ENCODE measurements at regions not wholly inside any gene's neighbourhood (a gene's known extent, or its start where the extent isn't known, plus 50 kb on each side); places are given as distances from the start of the nearest gene placed in this dataset.

GRCh38 chr1:186574926-186575325, 105.3 kb downstream of the PTGS2 start:
- Histone ChIP-seq H3K4me2 (ENCODE audit: unreplicated experiment) (peak overlapping the region; percentile 7), H3K79me2 (ENCODE audit: insufficient read depth) (no peaks in the 10 kb centered on the region), H3K4me1 (ENCODE audit: insufficient read depth) (peaks cover 21% of the 10 kb centered on the region), H3K27ac (no peak overlapping the region), H3K9me2 (ENCODE audit: insufficient read depth) (no peaks in the 10 kb centered on the region), H3F3A (ENCODE audit: insufficient read depth) (peaks cover 22% of the 10 kb centered on the region), H3K9ac (no peak overlapping the region), H3K9me3 (ENCODE audit: low read depth) (no peaks in the 10 kb centered on the region), H2AFZ (no peak overlapping the region), H3K36me3 (ENCODE audit: low read depth) (no peaks in the 10 kb centered on the region), H3K4me3 (no peak overlapping the region), H3K27me3 (replicated peaks; ENCODE audit: insufficient read depth) (no peaks in the 10 kb centered on the region), H4K20me1 (ENCODE audit: insufficient read depth) (no peaks in the 10 kb centered on the region)
- in situ Hi-C loops (cut with MboI), result no loop called here
- DNase-seq, result peak; percentile 21
- TF ChIP-seq EZH2phosphoT487 (IDR thresholded peaks at IDR 0.05; ENCODE audit: insufficient read depth, low read depth), result no peak
- WGBS, 2 experiments (ENCODE audit: low coverage in 1 of 2, low lambda C conversion rate in 2 of 2, missing lambda C conversion rate in 2 of 2), result 77 to 80% methylated on average over 1 of the region's 1 CpG

GRCh38 chr1:186572509-186572908, 107.7 kb downstream of the PTGS2 start:
- TF ChIP-seq EZH2 (IDR thresholded peaks at IDR 0.05; ENCODE audit: insufficient read depth, poor library complexity, severe bottlenecking), result no peak
- no peak for TF ChIP-seq EZH2phosphoT487 (IDR thresholded peaks at IDR 0.05; ENCODE audit: insufficient read depth, low read depth)
- no peak overlapping the region for H3K4me2 ChIP-seq (ENCODE audit: unreplicated experiment)
- no peak overlapping the region for H3K27ac ChIP-seq
- H2AFZ ChIP-seq, result no peak overlapping the region
- peaks cover 23% of the 10 kb centered on the region for H3K4me1 ChIP-seq (ENCODE audit: insufficient read depth)
- DNase-seq, result no peak
- no peaks in the 10 kb centered on the region for H4K20me1 ChIP-seq (ENCODE audit: insufficient read depth)
- H3K9me3 ChIP-seq (ENCODE audit: low read depth), result no peaks in the 10 kb centered on the region
- no peaks in the 10 kb centered on the region for H3K27me3 ChIP-seq (replicated peaks; ENCODE audit: insufficient read depth)
- 94 to 95% methylated on average over 3 of the region's 3 CpGs for WGBS, 2 experiments (ENCODE audit: low coverage in 1 of 2, low lambda C conversion rate in 2 of 2, missing lambda C conversion rate in 2 of 2)
- no peaks in the 10 kb centered on the region for H3K9me2 ChIP-seq (ENCODE audit: insufficient read depth)
- H3K36me3 ChIP-seq (ENCODE audit: low read depth), result no peaks in the 10 kb centered on the region
- no peak overlapping the region for H3K4me3 ChIP-seq
- peaks cover 22% of the 10 kb centered on the region for H3F3A ChIP-seq (ENCODE audit: insufficient read depth)
- in situ Hi-C loops (cut with MboI), result no loop called here
- H3K79me2 ChIP-seq (ENCODE audit: insufficient read depth), result no peaks in the 10 kb centered on the region
- no peak overlapping the region for H3K9ac ChIP-seq

- Histone ChIP-seq H3K9me3 (ENCODE audit: low read depth) (no peaks in the 10 kb centered on the region), H3K4me2 (ENCODE audit: unreplicated experiment) (no peak overlapping the region), H3K36me3 (ENCODE audit: low read depth) (no peaks in the 10 kb centered on the region), H2AFZ (no peak overlapping the region), H3K27ac (no peak overlapping the region), H3K4me3 (no peak overlapping the region), H3K27me3 (replicated peaks; ENCODE audit: insufficient read depth) (no peaks in the 10 kb centered on the region), H3F3A (ENCODE audit: insufficient read depth) (peaks cover 22% of the 10 kb centered on the region), H3K4me1 (ENCODE audit: insufficient read depth) (peaks cover 30% of the 10 kb centered on the region), H3K79me2 (ENCODE audit: insufficient read depth) (no peaks in the 10 kb centered on the region), H4K20me1 (ENCODE audit: insufficient read depth) (no peaks in the 10 kb centered on the region), H3K9ac (no peak overlapping the region), H3K9me2 (ENCODE audit: insufficient read depth) (no peaks in the 10 kb centered on the region)
- in situ Hi-C loops (cut with MboI), result no loop called here
- no peak for DNase-seq
- no peak for TF ChIP-seq EZH2 (IDR thresholded peaks at IDR 0.05; ENCODE audit: insufficient read depth, poor library complexity, severe bottlenecking)
- no peak for TF ChIP-seq EZH2phosphoT487 (IDR thresholded peaks at IDR 0.05; ENCODE audit: insufficient read depth, low read depth)
These were observed 108.5 kb downstream of the PTGS2 start for GRCh38 chr1:186571771-186572170.

- Histone ChIP-seq H3K4me3 (no peak overlapping the region), H3K36me3 (ENCODE audit: low read depth) (no peaks in the 10 kb centered on the region), H2AFZ (no peak overlapping the region), H4K20me1 (ENCODE audit: insufficient read depth) (no peaks in the 10 kb centered on the region), H3K27ac (no peak overlapping the region), H3K9ac (no peak overlapping the region), H3F3A (ENCODE audit: insufficient read depth) (peaks cover 12% of the 10 kb centered on the region), H3K4me2 (ENCODE audit: unreplicated experiment) (no peak overlapping the region), H3K27me3 (replicated peaks; ENCODE audit: insufficient read depth) (no peaks in the 10 kb centered on the region), H3K4me1 (ENCODE audit: insufficient read depth) (peaks cover 36% of the 10 kb centered on the region), H3K9me2 (ENCODE audit: insufficient read depth) (no peaks in the 10 kb centered on the region), H3K79me2 (ENCODE audit: insufficient read depth) (no peaks in the 10 kb centered on the region), H3K9me3 (ENCODE audit: low read depth) (no peaks in the 10 kb centered on the region)
- peak; percentile 11 for DNase-seq
- TF ChIP-seq EZH2 (IDR thresholded peaks at IDR 0.05; ENCODE audit: insufficient read depth, poor library complexity, severe bottlenecking), result no peak
- no peak for TF ChIP-seq EZH2phosphoT487 (IDR thresholded peaks at IDR 0.05; ENCODE audit: insufficient read depth, low read depth)
- in situ Hi-C loops (cut with MboI), result no loop called here
These were observed 108.9 kb upstream of the PDC start for GRCh38 chr1:186569856-186570255.

GRCh38 chr1:186568221-186568620, 107.3 kb upstream of the PDC start:
- Histone ChIP-seq H3K4me2 (ENCODE audit: unreplicated experiment) (no peak overlapping the region), H3F3A (ENCODE audit: insufficient read depth) (peaks cover 3% of the 10 kb centered on the region; the same call in 1 of the 2 replicates), H3K79me2 (ENCODE audit: insufficient read depth) (no peaks in the 10 kb centered on the region), H2AFZ (no peak overlapping the region), H4K20me1 (ENCODE audit: insufficient read depth) (no peaks in the 10 kb centered on the region), H3K36me3 (ENCODE audit: low read depth) (no peaks in the 10 kb centered on the region), H3K4me1 (ENCODE audit: insufficient read depth) (peaks cover 27% of the 10 kb centered on the region), H3K27me3 (replicated peaks; ENCODE audit: insufficient read depth) (no peaks in the 10 kb centered on the region), H3K4me3 (no peak overlapping the region), H3K9me3 (ENCODE audit: low read depth) (no peaks in the 10 kb centered on the region), H3K9me2 (ENCODE audit: insufficient read depth) (no peaks in the 10 kb centered on the region), H3K9ac (no peak overlapping the region), H3K27ac (no peak overlapping the region)
- no peak for DNase-seq
- TF ChIP-seq EZH2 (IDR thresholded peaks at IDR 0.05; ENCODE audit: insufficient read depth, poor library complexity, severe bottlenecking) (no peak), EZH2phosphoT487 (IDR thresholded peaks at IDR 0.05; ENCODE audit: insufficient read depth, low read depth) (no peak)
- 60 to 62% methylated on average over 2 of the region's 2 CpGs for WGBS, 2 experiments (ENCODE audit: low coverage in 1 of 2, low lambda C conversion rate in 2 of 2, missing lambda C conversion rate in 2 of 2)
- in situ Hi-C loops (cut with MboI), result no loop called here

Data from GM23248 (cell line).